Endothelial cell (in vitro differentiated cells): ENCODE measurements at regions not wholly inside any gene's neighbourhood (a gene's known extent, or its start where the extent isn't known, plus 50 kb on each side); places are given as distances from the start of the nearest gene placed in this dataset.

Source experiments
- DNase-seq: peaks from one replicate; pipeline ENCODE4 v3.0.0; 2021; ENCODE audit warnings: low spot score
- H3K27ac Mint-ChIP-seq: one replicate; pipeline ENCODE4 v1.8.0; 2021; ENCODE audit warnings: mixed read lengths, inconsistent platforms; ENCODE audit not compliant: unreplicated experiment
- H3K27me3 Mint-ChIP-seq: one replicate; pipeline ENCODE4 v1.8.0; 2021; ENCODE audit warnings: mild to moderate bottlenecking, moderate library complexity, mixed read lengths, inconsistent platforms; ENCODE audit not compliant: unreplicated experiment
- H3K36me3 Mint-ChIP-seq: one replicate; pipeline ENCODE4 v1.8.0; 2021; ENCODE audit warnings: mild to moderate bottlenecking, low read depth, mixed read lengths, inconsistent platforms; ENCODE audit not compliant: unreplicated experiment
- H3K4me1 Mint-ChIP-seq: one replicate; pipeline ENCODE4 v1.8.0; 2021; ENCODE audit warnings: mild to moderate bottlenecking, mixed read lengths, inconsistent platforms; ENCODE audit not compliant: unreplicated experiment
- H3K4me3 Mint-ChIP-seq: one replicate; pipeline ENCODE4 v1.8.0; 2021; ENCODE audit warnings: mild to moderate bottlenecking, mixed read lengths, inconsistent platforms; ENCODE audit not compliant: unreplicated experiment
- H3K9me3 Mint-ChIP-seq: one replicate; pipeline ENCODE4 v1.8.0; 2021; ENCODE audit warnings: mixed read lengths, inconsistent platforms; ENCODE audit not compliant: unreplicated experiment
- TF ChIP-seq, protein P1 (sequence below): fragments of 200-600 bp; sonication (generic); IDR thresholded peaks from one replicate; pipeline ENCODE4 v1.5.0; 2021; ENCODE audit warnings: antibody characterized with exemption; ENCODE audit not compliant: unreplicated experiment

DNA sequence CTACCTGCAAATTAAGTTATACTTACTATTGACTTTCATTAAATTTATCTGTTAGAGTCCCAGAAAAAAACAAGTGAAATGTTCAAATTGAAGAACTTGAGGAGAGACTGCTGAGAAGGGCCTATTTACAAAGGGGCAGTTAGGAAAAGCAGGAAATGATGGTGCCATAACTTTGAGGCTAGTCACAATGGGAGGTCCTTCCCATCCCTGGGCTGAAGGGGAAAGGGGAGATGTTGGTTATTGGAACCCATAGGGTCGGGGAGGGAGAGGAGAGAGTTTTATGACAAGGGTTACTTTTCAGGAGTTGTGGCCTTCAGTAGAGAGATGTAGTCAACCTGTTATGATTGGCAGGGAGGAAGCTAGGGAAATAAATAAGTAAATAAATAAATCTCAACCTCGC is 169.1 kb downstream of the DMRT2 start:
- H3K4me3 Mint-ChIP-seq, result no peak overlapping the region
- H3K9me3 Mint-ChIP-seq, result no peaks in the 10 kb centered on the region
- TF ChIP-seq, protein P1, sequence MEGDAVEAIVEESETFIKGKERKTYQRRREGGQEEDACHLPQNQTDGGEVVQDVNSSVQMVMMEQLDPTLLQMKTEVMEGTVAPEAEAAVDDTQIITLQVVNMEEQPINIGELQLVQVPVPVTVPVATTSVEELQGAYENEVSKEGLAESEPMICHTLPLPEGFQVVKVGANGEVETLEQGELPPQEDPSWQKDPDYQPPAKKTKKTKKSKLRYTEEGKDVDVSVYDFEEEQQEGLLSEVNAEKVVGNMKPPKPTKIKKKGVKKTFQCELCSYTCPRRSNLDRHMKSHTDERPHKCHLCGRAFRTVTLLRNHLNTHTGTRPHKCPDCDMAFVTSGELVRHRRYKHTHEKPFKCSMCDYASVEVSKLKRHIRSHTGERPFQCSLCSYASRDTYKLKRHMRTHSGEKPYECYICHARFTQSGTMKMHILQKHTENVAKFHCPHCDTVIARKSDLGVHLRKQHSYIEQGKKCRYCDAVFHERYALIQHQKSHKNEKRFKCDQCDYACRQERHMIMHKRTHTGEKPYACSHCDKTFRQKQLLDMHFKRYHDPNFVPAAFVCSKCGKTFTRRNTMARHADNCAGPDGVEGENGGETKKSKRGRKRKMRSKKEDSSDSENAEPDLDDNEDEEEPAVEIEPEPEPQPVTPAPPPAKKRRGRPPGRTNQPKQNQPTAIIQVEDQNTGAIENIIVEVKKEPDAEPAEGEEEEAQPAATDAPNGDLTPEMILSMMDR, result no peak
- no peaks in the 10 kb centered on the region for H3K4me1 Mint-ChIP-seq
- H3K27me3 Mint-ChIP-seq, result no peaks in the 10 kb centered on the region
- DNase-seq, result no peak
- H3K36me3 Mint-ChIP-seq, result no peaks in the 10 kb centered on the region
- H3K27ac Mint-ChIP-seq, result no peak overlapping the region

DNA sequence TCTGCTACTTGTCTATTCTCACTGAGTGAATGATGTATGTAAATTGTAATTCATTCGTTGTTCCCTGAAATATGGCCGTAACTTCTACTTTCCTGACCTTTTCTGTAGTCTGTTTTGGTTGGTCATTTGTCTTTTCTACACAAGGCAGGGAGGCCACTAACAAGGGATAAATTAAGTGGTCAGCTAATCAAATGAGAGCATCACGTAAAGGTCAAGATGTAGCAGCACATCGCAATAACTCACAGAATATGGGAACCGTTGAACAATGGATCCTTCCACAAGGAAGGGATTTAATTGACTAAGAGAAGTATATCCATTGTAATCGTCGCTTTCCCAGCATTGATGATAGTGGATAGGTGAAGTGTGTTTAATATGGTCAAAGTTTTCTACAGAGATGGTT is 171.1 kb downstream of the DMRT2 start:
- no peaks in the 10 kb centered on the region for H3K4me1 Mint-ChIP-seq
- H3K27ac Mint-ChIP-seq, result no peak overlapping the region
- TF ChIP-seq, protein P1, result no peak

DNA sequence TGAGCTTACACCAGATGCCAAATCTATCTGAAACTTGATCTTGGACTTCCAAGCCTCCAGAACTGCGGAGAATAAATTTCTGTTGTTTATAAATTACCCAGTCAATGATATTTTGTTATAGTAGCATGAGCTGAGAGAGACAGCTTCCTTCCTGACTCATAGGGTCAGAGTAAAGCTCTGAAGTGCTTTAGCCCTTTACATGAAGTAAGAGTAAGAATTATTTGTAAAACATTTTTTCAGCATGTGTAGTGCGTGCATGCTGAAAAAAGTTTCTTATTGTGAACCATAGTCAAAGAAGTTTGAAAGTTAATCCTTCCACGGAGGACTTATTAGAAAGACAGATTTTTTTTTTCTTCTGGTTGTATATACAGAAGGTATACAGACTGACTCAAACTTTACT is 172.4 kb downstream of the DMRT2 start:
- no peak overlapping the region for H3K4me3 Mint-ChIP-seq
- H3K4me1 Mint-ChIP-seq, result no peaks in the 10 kb centered on the region
- H3K9me3 Mint-ChIP-seq, result no peaks in the 10 kb centered on the region
- no peaks in the 10 kb centered on the region for H3K36me3 Mint-ChIP-seq
- TF ChIP-seq, protein P1, result no peak
- H3K27me3 Mint-ChIP-seq, result no peaks in the 10 kb centered on the region
- DNase-seq, result no peak
- no peak overlapping the region for H3K27ac Mint-ChIP-seq

More for the DNA sequence above, 171.1 kb downstream of the DMRT2 start:
- Mint-ChIP-seq H3K4me3 (no peak overlapping the region), H3K27me3 (no peaks in the 10 kb centered on the region), H3K36me3 (no peaks in the 10 kb centered on the region), H3K9me3 (no peaks in the 10 kb centered on the region)
- no peak for DNase-seq

DNA sequence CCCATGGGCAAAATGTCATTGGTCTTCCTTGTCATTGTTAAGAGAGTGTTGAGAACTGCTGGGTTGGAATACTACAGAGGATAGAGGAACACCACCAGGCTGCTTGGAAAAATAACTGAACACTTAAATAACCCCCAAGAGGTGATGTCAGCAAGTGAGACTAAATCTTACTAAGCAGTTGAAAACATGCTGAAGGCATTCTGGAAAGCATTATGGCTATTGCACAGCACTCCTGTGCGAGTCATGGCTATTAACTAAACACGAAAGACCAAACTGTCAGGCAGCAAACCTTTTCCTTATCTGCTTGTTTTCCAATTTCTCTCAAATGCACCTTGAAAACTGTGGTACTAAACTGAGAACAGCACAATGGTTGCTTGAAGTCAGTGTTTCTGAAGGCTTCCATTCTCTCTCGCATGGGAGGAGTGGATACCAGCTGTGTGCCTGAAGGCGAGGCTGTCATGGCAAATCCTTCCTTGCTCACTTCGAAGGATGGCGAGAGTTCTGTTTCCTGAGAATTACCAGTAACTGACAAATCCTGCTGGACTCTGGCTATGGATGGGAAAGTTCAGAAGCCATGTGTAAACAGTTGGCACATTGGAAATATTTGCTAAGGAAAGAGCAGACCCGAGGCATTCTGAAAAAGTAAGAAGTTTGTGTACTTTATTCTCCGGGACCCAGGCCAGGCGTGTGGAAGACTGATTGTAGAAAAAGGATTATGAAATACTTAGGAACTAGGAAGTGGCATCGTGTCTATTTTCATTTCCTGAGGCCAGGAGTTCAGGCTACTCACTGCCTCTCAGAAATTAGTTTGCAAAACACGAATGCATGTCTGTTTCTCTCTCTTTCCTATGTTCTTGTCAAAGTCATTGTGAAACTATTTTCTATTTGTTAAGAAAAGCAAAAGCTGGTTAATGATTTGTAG is 182.1 kb downstream of the DMRT2 start:
- H3K27me3 Mint-ChIP-seq, result no peaks in the 10 kb centered on the region
- no peak for DNase-seq
- H3K4me1 Mint-ChIP-seq, result peaks cover 5% of the 10 kb centered on the region
- no peaks in the 10 kb centered on the region for H3K9me3 Mint-ChIP-seq
- no peaks in the 10 kb centered on the region for H3K36me3 Mint-ChIP-seq
- H3K27ac Mint-ChIP-seq, result no peak overlapping the region
- TF ChIP-seq, protein P1, result no peak
- H3K4me3 Mint-ChIP-seq, result no peak overlapping the region

DNA sequence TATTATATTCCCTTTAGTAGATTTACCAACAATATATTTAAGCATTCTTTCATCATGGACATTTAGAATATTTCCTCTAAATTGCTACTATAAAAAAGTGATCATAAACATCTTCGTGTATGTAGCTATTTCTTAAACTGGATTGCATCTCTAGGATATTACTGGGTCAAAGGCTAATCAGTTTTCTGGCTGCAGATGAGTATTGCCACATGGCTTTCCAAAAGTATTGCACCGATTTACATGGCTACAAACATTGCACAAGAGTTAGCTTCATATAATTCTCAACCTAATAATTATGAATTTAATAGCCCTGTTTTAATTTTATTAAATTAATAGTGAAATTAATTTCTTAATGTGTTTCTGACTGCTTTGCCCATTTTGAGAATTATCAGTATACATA is 183.4 kb downstream of the DMRT2 start:
- H3K9me3 Mint-ChIP-seq, result no peaks in the 10 kb centered on the region
- TF ChIP-seq, protein P1, result no peak
- DNase-seq, result no peak
- no peaks in the 10 kb centered on the region for H3K27me3 Mint-ChIP-seq
- no peak overlapping the region for H3K27ac Mint-ChIP-seq
- no peak overlapping the region for H3K4me3 Mint-ChIP-seq
- H3K36me3 Mint-ChIP-seq, result no peaks in the 10 kb centered on the region
- H3K4me1 Mint-ChIP-seq, result peaks cover 5% of the 10 kb centered on the region
